Stimulated activated CD4-positive, alpha-beta T cell treated with anti-CD3 and anti-CD28 coated beads, Interleukin-12 subunit alpha, Interleukin-12 subunit beta, amount 100 ng/mL, for 48 hours (primary cell): ENCODE measurements at regions not wholly inside any gene's neighbourhood (a gene's known extent, or its start where the extent isn't known, plus 50 kb on each side); places are given as distances from the start of the nearest gene placed in this dataset.
"Not testable (repeated sequence)": the region's sequence is repeated elsewhere in the genome, so short reads cannot be mapped to it uniquely, and the experiment has no call there.

Experiments
- DNase-seq, 3 donors: peaks; one replicate each; pipeline ENCODE4 v3.0.0-alpha.2; 2020; ENCODE audit warnings: low read depth in 2 of 3, low spot score in 1 of 3

- no peak for DNase-seq
These were observed 484.2 kb downstream of the SIPA1L2 start for GRCh38 chr1:232145768-232146167.

GRCh38 chr1:232144696-232145230, 485.2 kb downstream of the SIPA1L2 start:
- no peak for DNase-seq

- no peak for DNase-seq
These were observed 486.5 kb downstream of the SIPA1L2 start for GRCh38 chr1:232143315-232143886.

DNA sequence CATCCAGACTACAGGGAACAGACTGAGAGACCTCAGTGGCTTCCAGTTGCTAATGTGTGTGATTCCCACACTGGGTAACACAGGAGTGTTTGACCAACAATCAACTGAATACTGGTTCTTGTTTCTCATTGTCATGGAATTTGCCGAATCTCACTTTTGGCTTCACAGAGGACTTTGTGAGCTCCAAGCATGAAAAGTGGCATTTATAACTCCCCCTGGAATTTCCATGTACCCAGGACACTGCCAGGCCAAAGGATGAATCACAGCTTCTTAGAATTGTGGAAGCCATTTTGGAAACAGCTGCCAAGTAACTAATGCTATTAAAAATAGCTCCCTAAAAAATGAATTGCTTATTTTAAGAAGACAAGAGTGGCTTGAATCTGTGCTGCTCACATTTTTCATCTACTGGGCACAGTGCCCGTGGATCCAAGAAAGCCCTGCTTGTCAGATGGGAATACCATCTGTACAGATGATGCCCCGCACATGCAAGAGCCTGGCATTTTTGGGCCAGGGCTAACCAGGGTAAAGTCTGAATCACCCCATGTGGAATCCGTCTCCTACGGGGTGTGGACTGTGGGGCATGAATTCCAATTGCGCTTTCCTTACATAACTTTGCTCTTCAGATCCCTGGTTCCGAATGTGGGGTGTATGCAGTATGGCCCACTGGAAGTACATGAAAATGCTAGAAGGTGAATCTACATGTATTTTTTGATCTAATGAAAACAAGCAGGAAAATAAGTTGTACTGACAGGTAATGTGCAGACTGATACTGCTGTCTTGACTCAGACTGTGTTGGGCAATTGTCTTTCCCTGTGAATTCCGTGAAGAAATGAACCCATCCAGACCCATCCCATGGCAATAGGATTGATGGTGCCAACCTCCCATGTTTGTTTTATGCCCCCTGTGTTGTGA, 487.3 kb downstream of the SIPA1L2 start:
- DNase-seq: no peak

DNA sequence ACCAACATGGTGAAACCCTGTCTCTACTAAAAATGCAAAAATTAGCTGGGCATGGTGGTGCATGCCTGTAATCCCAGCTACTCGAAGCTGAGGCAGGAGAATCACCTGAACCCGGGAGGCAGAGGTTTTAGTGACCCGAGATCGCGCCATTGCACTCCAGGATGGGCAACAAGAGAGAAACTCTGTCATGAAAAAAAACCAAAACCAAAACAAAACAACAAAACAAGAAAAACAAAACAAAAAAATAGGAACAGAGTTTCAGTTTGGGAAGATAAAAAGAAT, 488.8 kb downstream of the SIPA1L2 start:
- not testable (repeated sequence) for DNase-seq

DNA sequence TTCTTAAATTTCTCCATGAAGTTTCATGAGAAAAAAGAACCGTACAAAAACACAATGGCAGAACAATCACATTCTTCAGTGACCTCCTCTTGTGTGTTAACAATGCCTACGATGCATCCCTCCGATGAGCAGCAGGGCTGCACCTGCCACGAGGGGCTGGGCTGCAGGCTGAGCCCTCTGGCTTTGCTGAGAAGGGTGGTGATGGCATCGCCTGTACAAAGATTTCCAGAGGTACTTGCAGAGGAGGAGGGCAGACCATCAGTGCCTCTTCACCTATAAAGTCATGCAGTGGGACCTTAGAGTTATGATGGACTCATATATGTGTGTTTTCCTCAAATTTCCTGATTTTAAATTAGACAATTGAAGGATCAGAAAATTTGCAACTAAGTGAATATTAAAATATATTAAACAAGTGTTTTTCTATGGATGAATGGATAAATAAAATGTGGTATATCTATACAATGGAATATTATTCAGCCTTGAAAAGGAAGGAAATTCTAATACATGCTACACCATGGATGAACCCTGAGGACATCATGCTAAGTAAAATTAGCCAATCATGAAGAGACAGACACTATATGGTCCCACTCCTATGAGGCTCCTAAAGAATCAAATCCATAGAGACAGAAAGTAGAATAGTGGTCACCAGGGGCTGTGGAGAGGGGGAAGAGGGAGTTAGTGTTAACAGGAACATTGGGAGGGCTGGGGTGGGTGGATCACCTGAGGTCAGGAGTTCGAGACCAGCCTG, 489.3 kb downstream of the SIPA1L2 start:
- no peak for DNase-seq

GRCh38 chr1:232139444-232139843, 490.5 kb downstream of the SIPA1L2 start:
- DNase-seq: no peak

- no peak for DNase-seq
These were observed 491.9 kb downstream of the SIPA1L2 start for GRCh38 chr1:232138044-232138443.

DNA sequence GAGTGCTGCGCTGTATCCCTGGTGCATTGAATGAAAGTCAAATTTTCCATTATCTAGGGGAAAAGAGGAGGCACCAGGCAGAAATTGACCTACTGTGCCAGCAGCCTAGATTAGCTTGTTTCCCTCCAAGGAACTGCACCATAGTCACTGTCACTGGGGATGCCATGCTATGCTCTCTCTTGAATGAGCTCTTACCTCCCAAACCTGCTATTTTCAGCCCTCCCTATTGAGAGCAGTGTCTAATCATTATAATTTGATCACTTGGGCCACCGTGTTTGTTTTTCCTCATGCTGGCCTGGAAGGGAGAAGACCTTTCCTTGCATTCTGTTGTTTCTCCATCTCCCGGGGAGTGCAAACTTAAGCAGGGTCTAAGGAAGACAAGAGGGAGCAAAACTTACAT, 492.9 kb downstream of the SIPA1L2 start:
- no peak for DNase-seq

- DNase-seq: no peak
These were observed 493.8 kb downstream of the SIPA1L2 start for GRCh38 chr1:232136136-232136535.

DNA sequence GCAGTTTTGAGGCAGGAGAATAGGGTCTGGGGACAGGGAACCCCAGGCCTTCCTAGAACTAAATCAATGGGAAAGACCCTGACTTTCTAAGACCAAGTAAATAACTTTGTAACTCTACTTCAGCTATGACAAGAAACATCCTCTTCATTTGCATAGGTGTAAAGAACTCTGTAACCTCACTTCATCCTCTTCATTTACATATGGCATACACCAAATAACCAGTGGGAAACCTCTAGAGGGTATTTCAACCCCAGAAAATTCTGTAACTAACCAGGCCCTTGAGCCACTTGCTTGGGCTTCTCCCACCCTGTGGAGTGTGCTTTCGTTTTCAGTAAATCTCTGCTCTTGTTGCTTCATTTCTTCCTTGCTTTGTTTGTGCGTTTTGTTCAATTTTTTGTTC, 495.6 kb downstream of the SIPA1L2 start:
- DNase-seq: no peak

DNA sequence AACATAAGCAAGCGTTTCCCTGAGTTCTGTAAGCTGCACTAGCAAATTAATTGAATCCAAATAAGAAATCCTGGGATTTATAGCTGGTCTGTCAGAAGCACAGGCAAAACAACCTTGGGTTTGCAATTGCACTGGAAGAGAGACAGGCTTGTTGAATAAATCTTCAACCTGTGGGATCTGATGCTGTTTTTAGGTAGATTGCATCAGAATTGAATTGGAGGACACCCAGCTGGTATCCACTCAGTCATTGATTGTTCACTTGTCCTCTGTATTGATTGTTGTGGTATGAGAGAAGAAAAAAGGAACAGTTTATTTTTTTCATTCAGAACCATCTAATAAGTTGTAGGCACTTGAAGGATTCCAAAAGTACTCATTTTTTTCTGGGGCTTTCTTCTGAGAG, 497.4 kb downstream of the SIPA1L2 start:
- no peak for DNase-seq

- no peak for DNase-seq
These were observed 498.1 kb downstream of the SIPA1L2 start for GRCh38 chr1:232131715-232132391.

- no peak for DNase-seq
These were observed 499.0 kb downstream of the SIPA1L2 start for GRCh38 chr1:232130815-232131480.

DNA sequence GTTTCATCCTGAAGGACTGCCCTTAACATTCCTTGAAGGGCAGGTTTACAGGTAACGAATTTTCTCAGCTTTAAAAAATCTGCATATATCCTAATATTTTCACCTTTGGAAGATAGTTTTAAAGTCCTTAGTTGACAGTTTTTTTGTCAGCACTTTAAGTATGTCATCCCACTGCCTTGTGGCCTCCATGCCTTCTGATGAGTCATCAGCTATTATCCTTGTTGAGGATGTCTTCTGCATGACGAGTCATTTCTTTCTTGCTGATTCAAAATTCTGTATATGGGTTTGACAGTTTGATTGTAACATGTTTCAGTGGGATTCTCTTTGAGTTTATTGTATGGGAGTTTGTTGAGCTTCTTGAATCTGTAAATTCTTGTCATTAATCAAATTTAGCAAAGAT, 500.6 kb downstream of the DISC1 start:
- no peak for DNase-seq

- no peak for DNase-seq
These were observed 497.4 kb downstream of the DISC1 start for GRCh38 chr1:232123775-232124659.

- not testable (repeated sequence) for DNase-seq
These were observed 491.3 kb downstream of the DISC1 start for GRCh38 chr1:232117903-232118302.

GRCh38 chr1:232114985-232115384, 488.4 kb downstream of the DISC1 start:
- no peak for DNase-seq

DNA sequence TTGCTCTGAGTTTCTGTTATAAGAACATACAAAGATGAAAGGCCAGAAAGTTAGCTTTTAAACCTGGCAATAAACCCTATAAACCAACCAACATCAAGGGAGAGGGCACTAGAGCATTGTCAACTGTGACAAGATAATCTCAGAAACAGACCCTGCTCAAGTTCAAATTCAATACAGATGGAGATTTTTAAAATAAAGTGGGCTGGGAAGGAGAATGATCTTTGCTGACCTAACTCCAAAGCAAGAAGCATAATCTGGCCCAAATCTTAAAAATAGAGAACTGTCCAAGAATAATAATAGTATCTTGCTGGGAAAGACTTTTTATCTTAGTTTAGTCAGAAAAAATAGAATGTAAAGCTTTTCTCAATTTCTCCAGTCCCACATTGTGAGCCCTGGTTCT, 485.5 kb downstream of the DISC1 start:
- no peak for DNase-seq

- DNase-seq: no peak
These were observed 485.0 kb downstream of the DISC1 start for GRCh38 chr1:232111611-232112010.
